HuH-7 (cell line): ENCODE measurements at regions not wholly inside any gene's neighbourhood (a gene's known extent, or its start where the extent isn't known, plus 50 kb on each side); places are given as distances from the start of the nearest gene placed in this dataset.

Experiments
- DNase-seq: peaks from one replicate; pipeline ENCODE4 v3.0.0; 2011; ENCODE audit warnings: low spot score

GRCh38 chr12:132439333-132439904 is 50.5 kb upstream of the FBRSL1 start:
- no peak for DNase-seq

DNA sequence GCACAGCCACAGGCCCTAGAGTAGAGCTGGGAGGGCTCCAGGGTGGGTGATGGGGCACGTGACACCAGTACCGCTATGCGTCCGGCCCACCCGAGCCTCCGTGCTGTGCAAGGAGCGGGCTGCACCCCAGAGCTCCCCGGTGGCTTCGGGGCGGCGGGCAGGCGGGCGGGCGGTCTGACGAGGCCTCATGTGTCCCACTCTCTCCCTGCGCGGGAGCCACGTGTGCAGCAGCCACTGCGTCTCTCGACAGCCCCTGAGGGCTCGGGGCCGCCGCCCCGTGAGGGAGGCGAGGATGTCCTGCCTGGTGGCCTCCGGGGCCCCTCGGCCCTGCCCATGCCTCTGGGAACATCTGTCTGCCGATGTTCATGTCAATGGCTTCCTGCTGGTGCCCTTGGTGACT is 51.2 kb upstream of the FBRSL1 start:
- no peak for DNase-seq

- DNase-seq: no peak
These were observed 51.8 kb upstream of the FBRSL1 start for GRCh38 chr12:132437943-132438700.

- no peak for DNase-seq
These were observed 52.6 kb upstream of the FBRSL1 start for GRCh38 chr12:132437252-132437932.

DNA sequence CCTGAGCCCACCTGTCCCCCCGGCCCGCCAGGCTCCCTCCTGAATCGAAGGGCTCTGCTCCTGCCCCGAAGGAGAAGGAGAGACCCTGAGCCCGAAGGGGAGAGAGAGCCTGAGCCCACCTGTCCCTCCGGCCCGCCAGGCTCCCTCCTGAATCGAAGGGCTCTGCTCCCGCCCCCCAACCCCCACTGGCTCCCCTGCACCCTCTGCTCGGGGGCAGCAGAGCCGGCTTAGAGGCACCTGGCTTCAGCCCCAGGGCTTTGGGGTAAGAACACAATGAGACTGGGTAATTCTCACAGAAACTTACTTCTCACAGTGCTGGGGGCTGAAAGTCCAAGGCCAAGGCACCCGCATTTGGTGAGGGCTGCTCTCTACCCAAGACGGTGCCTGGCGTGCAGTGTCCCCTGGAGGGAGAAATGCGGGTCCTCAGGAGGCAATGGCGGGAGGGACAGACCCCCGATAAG is 53.1 kb upstream of the FBRSL1 start:
- no peak for DNase-seq

DNA sequence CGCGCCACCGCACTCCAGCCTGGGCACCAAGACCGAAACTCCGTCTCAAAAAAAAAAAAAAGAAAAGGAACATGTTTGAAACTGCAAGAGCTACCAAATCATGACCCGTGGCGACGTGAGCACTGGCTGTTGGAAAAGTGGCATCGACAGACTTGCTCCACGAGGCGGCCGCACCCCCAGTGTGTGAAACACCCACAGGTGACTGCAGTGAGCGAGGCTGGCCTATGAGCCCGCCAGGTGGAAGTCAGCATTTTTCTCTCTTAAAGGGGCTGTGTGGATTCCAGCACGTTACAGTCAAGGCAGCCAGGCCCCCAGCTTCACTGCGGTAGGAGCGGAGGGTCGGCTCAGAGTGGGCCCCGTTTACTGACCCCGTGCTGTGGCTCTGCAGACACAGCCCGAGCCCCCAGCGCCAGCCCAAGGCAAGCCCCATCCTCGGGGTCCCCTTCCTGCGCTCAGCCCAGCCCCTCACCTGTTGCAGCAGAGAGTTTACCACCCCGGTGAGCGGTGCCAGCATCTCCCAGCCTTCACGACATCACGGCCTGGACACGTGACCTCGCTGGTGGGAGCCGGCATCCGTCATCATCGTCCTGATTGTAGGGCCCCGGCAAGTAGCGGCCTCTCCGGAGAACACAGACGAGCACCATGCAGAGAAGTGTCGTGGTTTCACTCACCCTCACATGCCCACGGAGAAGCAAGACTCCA is 54.3 kb upstream of the FBRSL1 start:
- no peak for DNase-seq

DNA sequence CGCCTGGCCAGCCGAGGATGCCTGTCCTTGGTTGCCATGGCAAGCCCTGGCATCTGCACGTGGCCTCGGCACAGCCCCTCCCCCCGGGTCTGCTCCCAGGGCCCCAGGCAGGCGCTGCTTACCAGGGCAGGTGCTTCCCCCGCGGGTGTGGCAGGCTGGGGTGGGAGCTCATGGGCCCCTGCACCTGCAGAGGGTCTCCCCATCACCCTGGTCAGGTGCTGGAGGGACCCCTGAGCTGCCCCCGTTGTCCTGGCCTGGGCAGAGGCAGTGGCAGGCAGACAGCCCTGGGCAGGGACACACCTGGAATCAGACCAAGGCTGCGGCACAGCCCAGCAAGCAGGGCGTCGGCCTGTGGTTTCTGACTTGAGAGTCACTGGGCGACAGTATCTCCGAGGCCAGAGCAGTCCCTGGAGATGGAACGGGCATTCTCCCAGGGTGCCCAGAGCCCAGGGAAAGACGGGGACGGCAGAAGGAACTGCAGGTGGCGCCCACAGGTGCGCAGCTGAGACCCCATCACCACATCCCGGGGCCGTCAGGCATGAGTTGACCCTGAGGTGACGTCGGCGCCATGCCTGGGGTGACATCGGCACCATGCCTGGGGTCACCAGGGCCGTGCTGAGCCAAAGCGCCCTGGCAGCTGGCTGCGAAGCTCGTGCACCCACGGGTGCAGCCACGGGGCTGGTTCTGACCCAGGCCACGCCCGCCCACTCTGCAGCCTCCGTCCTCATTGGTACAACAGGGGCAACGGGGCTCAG is 56.1 kb upstream of the FBRSL1 start:
- no peak for DNase-seq

DNA sequence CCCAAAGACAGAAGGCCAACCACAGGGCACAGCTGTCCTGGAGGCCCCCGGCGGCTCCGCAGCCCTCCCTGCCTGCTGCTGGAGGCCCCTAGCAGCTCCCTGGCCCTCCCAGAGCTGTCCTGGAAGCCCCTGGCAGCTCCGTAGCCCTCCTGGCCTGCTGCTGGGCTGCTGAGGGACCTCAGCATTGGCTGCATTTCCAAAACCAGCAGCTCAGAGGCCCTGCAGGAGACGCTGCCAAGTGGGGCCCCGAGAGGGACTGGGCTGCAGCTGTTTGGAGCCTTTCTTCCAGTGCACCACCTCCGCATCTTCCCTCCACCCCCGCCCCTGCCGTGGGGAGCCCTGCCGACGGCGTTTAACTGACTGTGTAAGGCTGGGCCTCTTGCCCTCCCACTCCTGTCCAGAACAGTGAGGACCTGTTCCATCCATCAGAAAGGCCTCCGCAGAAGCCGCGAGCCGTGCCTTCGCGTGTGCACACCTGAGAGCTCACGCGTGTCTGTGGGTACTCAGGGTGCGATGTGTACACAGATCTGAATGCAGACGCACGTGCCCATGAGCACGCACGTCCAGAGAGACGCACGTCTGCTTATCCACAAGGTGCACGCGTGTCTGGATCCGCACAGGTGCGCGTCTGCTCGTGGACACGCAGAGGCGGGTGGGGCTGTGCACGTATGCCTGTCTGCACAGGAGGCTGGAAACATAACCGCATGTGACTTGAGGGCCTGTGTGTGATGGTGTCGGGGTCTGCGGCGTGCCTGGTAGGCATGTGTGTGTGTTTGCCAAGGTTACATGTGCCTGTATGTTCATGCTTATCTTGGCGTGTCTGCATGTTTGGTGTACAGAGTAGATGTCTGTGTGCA is 57.0 kb upstream of the FBRSL1 start:
- no peak for DNase-seq

- no peak for DNase-seq
These were observed 57.7 kb upstream of the FBRSL1 start for GRCh38 chr12:132432126-132432705.

DNA sequence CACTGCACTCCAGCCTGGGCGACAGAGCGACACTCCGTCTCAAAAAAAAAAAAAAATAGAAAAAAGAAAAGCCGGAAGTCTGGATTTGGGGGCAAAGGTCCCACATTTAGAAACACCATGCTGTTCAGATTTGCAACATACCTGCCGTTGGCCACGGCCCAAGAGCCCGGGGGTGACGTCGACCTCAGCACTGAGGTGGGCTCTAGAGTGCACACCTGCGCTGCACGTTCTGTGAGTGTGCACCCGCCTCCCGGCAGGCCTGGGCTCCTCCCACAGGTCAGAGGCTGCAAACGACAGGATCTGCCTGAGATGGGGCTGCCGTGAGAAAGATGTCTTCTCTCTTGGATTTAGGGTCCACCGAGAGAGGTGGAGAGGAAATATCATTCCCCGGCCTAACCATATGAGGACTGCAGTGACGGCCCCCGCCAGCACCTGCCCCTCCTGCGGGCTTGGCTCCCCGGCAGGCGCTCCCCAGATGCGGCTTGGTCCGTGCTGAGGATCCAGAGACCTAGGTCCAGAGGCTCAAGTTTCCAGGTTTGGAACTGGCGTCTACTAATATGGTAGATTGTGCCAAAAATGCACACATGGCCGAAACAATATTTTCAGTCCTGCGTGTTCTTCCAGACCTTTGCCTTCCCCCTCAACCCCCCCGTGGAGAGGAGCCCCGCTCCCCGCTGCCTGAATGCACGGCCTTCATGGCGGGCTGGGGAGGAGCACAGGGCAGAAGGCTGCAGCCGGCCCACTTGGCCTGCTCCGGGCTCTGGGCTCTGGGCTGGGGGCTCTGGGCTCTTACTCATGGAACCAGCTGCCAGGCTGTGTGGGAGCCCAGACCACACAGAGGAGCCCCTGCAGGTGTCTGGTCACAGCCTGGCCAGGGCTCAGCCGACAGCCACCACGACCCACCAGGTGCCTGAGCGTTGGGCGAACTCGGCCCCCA is 58.8 kb upstream of the FBRSL1 start:
- peak; percentile 61 for DNase-seq

DNA sequence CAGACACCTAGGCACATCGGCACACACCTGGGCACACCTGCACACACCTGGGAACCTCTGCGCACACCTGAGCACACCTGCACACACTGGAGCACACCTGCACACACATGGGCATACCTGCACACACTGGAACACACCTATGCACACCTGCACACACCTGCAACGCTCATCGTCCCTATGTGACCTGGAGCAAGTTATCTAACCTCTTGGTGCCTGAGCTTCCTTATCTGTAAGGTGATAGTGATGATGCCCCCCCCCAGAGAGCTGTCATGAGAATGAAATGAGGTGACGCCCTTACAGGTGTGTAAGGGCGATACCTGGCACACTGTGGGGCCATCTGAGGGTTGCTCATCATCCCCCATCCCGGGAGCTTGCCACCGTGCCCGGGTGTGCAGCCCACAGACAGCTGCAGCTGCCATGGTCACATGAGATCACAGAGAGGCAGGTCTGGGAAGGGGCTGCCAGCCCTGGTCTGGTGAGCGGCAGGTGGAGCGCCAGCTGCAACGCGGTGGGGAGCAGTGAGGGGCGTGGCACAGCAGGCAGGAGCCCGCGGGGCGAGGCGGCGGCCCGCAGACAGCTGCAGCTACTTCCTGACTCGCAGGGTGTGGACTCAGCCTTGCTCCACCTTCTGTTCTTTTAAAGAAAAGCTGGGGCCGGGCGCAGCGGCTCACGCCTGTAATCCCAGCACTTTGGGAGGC is 59.9 kb upstream of the FBRSL1 start:
- DNase-seq: peak; percentile 63

DNA sequence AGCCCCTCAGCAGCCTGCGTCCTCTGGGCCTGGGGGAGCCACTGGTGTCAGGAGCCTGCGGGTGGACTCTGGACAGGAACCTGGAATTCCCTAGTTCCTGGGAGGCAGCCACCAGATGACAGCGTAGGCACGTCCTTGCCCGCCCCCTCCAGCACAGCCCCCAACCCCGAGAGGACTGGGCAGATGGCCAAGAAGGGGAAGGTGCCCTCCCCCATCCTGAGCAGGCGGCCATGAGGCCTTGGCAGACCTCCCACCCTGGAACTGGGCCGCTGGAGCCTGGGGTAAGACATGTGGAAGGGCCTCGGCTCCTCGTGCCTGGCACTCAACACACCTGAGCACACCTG is 60.4 kb upstream of the FBRSL1 start:
- DNase-seq: no peak

- no peak for DNase-seq
These were observed 60.9 kb upstream of the FBRSL1 start for GRCh38 chr12:132428936-132429601.

DNA sequence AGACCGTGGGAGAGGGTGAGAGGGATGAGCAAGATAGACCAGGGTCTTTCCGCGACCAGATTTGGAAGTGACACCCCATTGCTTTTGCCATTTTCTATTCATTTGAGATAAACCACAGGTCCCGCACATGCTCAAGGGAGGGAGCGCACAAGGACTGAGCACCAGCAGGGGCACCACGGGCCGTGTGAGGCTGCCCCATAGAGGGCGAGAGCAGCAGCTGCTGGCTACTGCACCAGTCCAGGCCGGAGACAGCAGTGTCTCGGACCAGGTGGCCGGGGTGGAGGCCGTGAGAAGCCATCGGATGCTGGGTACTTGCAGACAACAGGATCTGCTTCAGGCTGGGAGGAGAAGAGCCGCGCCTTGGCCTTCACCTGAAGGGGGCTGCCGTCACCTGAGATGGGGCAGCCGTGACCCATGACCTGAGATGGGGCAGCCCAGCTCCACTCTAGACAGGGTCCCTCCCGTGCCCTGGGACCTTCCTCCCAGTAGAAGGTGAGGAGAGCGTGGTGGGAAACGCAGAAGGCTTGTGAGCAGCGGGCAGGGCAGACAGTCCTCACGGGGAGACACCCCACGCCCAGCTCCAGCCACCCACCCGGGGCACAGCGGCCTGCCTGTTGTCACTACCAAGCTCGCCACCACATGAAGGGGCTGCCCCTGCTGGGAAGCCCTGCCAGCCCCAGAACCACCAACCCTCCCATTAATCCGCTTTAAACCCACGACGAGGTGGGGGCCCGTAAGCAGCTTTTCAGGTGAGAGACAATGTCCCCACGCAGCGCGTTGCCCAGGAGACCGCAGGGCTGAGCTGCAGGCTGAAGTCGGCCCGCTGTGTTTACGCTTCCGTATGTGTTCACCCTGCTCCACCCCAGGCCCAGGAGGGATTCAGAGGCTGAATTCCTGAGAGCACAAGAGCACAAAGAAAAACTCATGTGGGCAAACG is 61.7 kb upstream of the FBRSL1 start:
- no peak for DNase-seq

DNA sequence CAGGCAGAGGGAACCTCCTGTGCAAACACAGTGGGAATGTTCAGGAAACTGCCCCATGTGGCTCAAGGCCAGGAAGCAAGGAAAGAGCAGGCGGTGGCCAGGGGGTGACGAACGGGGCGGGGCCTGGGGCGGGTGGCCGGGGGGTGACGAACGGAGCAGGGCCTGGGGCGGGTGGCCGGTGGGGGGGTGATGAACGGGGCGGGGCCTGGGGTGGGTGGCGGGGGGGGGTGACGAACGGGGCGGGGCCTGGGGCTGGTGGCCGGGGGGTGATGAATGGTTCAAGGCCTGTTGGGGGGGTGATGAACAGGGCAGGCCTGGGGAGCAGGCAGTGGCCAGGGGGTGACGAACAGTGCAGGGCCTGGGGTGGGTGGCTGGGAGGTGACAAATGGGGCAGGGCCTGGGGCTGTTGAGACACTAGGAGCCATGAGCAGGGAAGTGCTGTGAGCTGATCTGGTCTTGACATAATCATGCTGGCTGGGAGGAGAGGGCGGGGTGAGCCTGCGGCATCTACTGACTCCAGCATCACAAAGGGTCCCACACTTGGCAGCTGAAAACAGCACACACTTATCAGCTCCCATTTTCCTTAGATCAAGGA is 62.7 kb upstream of the FBRSL1 start:
- DNase-seq: no peak

GRCh38 chr12:132426349-132427173 is 63.4 kb upstream of the FBRSL1 start:
- DNase-seq: no peak
